HCT116 (cell line): ENCODE measurements at regions not wholly inside any gene's neighbourhood (a gene's known extent, or its start where the extent isn't known, plus 50 kb on each side); places are given as distances from the start of the nearest gene placed in this dataset.

Experiments
- ATAC-seq: fragments of 200-7000 bp; cut with Tn5 transposase; 2 replicates; pipeline ENCODE4 v1.9.1; 2020; ENCODE audit warnings: mild to moderate bottlenecking, moderate library complexity
- BruUV-seq: library from RNA; stranded (reverse); fragments of 400-500 nt; replicated peaks from 2 replicates; lab custom pipeline; 2021; lab: Mats Ljungman, UMichigan
- CTCF ChIA-PET: fragments of 300-600 bp; sonication (Branson Sonifier 250); formaldehyde crosslinking; loops from one replicate; lab custom pipeline; 2021; ENCODE audit warnings: antibody characterized with exemption; lab: Charles Lee
- POLR2A ChIA-PET: fragments of 300-600, 350-600 bp; sonication (Branson Sonifier 250); formaldehyde crosslinking; loops from one replicate; lab custom pipeline; 2021; ENCODE audit warnings: antibody characterized with exemption; lab: Charles Lee
- RAD21 ChIA-PET, 2 experiments: fragments of 300-600 bp; sonication (Branson Sonifier 250); formaldehyde crosslinking; loops; one replicate each; lab custom pipeline; 2023; ENCODE audit warnings: low total read pairs in 2 of 2; ENCODE audit not compliant: uncharacterized antibody in 2 of 2, unreplicated experiment in 2 of 2, low non-redundant PET in 1 of 2; lab: Charles Lee
- DNase-seq: peaks from one replicate; pipeline ENCODE4 v3.0.0-alpha.2; 2010; ENCODE audit warnings: low read depth, low spot score
- H2AFZ ChIP-seq: fragments of 200-600 bp; shearing (Covaris generic), sonication (generic); 2 replicates; pipeline ENCODE4 v1.6.1; 2017; ENCODE audit warnings: low read depth, mixed run types, mixed read lengths, antibody characterized with exemption, low read length; ENCODE audit not compliant: poor library complexity, severe bottlenecking
- H3K27ac ChIP-seq: 2 replicates; pipeline ENCODE4 v1.5.1; 2012; ENCODE audit warnings: low read depth, low read length
- H3K27me3 ChIP-seq: fragments of 200-600 bp; sonication (generic); 2 replicates; pipeline ENCODE4 v1.6.1; 2016; ENCODE audit warnings: mixed run types, low read length, mixed read lengths; ENCODE audit not compliant: insufficient read depth
- H3K36me3 ChIP-seq, 2 experiments: fragments of 200-500 bp in 1 of 2; fragments of 200-600 bp in 1 of 2; sonication (Bioruptor generic) in 1 of 2; sonication (generic) in 1 of 2; 2 replicates each; pipeline versions ENCODE4 v1.5.1 to v1.6.1; 2014 to 2016; ENCODE audit warnings: low read length in 2 of 2, inconsistent platforms in 1 of 2, mixed read lengths in 1 of 2, mixed run types in 1 of 2; ENCODE audit not compliant: insufficient read depth in 2 of 2, control insufficient read depth in 1 of 2
- H3K4me1 ChIP-seq, 2 experiments: fragments of 200-600 bp in 1 of 2; sonication (generic) in 1 of 2; 2 replicates each; pipeline versions ENCODE4 v1.5.1 to v1.6.1; 2012 to 2017; ENCODE audit warnings: low read length in 2 of 2, inconsistent platforms in 1 of 2, mild to moderate bottlenecking in 1 of 2, mixed read lengths in 1 of 2, mixed run types in 1 of 2, moderate library complexity in 1 of 2; ENCODE audit not compliant: insufficient read depth in 2 of 2, control insufficient read depth in 1 of 2
- H3K4me2 ChIP-seq: fragments of 200-600 bp; sonication (generic); 2 replicates; pipeline ENCODE4 v1.6.1; 2017; ENCODE audit warnings: mixed run types, low read length, mixed read lengths
- H3K4me3 ChIP-seq, 2 experiments: fragments of 200-600 bp in 1 of 2; sonication (generic) in 1 of 2; replicated peaks in 1 of 2; 2 replicates each; pipeline ENCODE4 v1.5.1; 2011 to 2016; ENCODE audit warnings: low read length in 2 of 2, control low read depth in 1 of 2, low read depth in 1 of 2, mild to moderate bottlenecking in 1 of 2, mixed read lengths in 1 of 2, mixed run types in 1 of 2
- H3K79me2 ChIP-seq: fragments of 200-600 bp; sonication (generic); 2 replicates; pipeline ENCODE4 v1.6.1; 2017; ENCODE audit warnings: mild to moderate bottlenecking, mixed run types, low read length, moderate library complexity, mixed read lengths; ENCODE audit not compliant: insufficient read depth
- H3K9ac ChIP-seq: fragments of 200-600 bp; sonication (generic); 2 replicates; pipeline ENCODE4 v1.6.1; 2016; ENCODE audit warnings: low read length, mixed read lengths
- H3K9me2 ChIP-seq: fragments of 200-600 bp; sonication (generic), shearing (Covaris generic); 2 replicates; pipeline ENCODE4 v1.6.1; 2017; ENCODE audit warnings: mixed run types, mild to moderate bottlenecking, moderate library complexity; ENCODE audit not compliant: insufficient read depth
- H3K9me3 ChIP-seq, 2 experiments: fragments of 200-500 bp in 1 of 2; fragments of 200-600 bp in 1 of 2; sonication (Bioruptor generic) in 1 of 2; sonication (generic) in 1 of 2; 2 replicates each; pipeline ENCODE4 v1.6.1; 2014 to 2017; ENCODE audit warnings: low read length in 2 of 2, mixed read lengths in 2 of 2, inconsistent platforms in 1 of 2, low read depth in 1 of 2, mild to moderate bottlenecking in 1 of 2, mixed run types in 1 of 2, moderate library complexity in 1 of 2; ENCODE audit not compliant: control insufficient read depth in 1 of 2, insufficient read depth in 1 of 2
- H4K20me1 ChIP-seq: fragments of 200-600 bp; sonication (generic), shearing (Covaris generic); 2 replicates; pipeline ENCODE4 v1.6.1; 2017; ENCODE audit warnings: mixed run types, mild to moderate bottlenecking, moderate library complexity; ENCODE audit not compliant: insufficient read depth
- CBX3 ChIP-seq: IDR thresholded peaks from 2 replicates; pipeline ENCODE4 v1.6.1; 2012; ENCODE audit warnings: low read depth
- EGR1 ChIP-seq: IDR thresholded peaks from 2 replicates; pipeline ENCODE4 v1.6.1; 2012; ENCODE audit warnings: low read depth
- EZH2 ChIP-seq: fragments of 200-600 bp; sonication (generic); IDR thresholded peaks from 2 replicates; pipeline ENCODE4 v1.6.1; 2017; ENCODE audit warnings: antibody characterized with exemption, mixed run types
- EZH2phosphoT487 ChIP-seq: fragments of 200-600 bp; IDR thresholded peaks from 2 replicates; pipeline ENCODE4 v1.6.1; 2018; ENCODE audit warnings: antibody characterized with exemption, borderline replicate concordance
- POLR2A ChIP-seq: IDR thresholded peaks from 2 replicates; pipeline ENCODE4 v1.7.0; 2011; ENCODE audit warnings: borderline replicate concordance; ENCODE audit not compliant: insufficient read depth, insufficient read length; ENCODE audit errors: extremely low read depth
- SIN3A ChIP-seq: IDR thresholded peaks from 2 replicates; pipeline ENCODE4 v1.6.1; 2012; ENCODE audit warnings: low read depth
- SRF ChIP-seq: IDR thresholded peaks from 2 replicates; pipeline ENCODE4 v1.6.1; 2012; ENCODE audit warnings: low read depth
- ZFX ChIP-seq: fragments of 450-650 bp; IDR thresholded peaks from 2 replicates; pipeline ENCODE4 v1.6.1; 2017
- ZNF274 ChIP-seq: fragments of 200-500 bp; sonication (Bioruptor generic); IDR thresholded peaks from 2 replicates; pipeline ENCODE4 v1.6.1; 2014; ENCODE audit warnings: mild to moderate bottlenecking, low read depth, low read length, inconsistent platforms
- intact Hi-C: fragments of 100-400 bp; cut with micrococcal nuclease; formaldehyde crosslinking; loops from 2 replicates; pipeline ENCODE4 v1.10.0; 2022
- TF ChIP-seq, protein P1 (sequence below), 3 experiments: fragments of 200-600 bp in 1 of 3; sonication (generic) in 1 of 3; IDR thresholded peaks in 2 of 3; conservative IDR thresholded peaks in 1 of 3; 2 replicates each; pipeline ENCODE4 v1.5.1; 2012 to 2017; ENCODE audit warnings: low read depth in 2 of 3, low read length in 2 of 3, antibody characterized with exemption in 1 of 3, borderline replicate concordance in 1 of 3, control low read depth in 1 of 3, mild to moderate bottlenecking in 1 of 3, mixed read lengths in 1 of 3, mixed run types in 1 of 3, moderate library complexity in 1 of 3; ENCODE audit not compliant: insufficient read depth in 1 of 3

- DNase-seq (no peak), ATAC-seq (no peak)
- Histone ChIP-seq H3K4me1 (no peaks in the 10 kb centered on the region), H3K4me3 (no peak overlapping the region), H3K9me2 (no peaks in the 10 kb centered on the region), H4K20me1 (no peaks in the 10 kb centered on the region), H3K27me3 (no peaks in the 10 kb centered on the region), H3K27ac (no peak overlapping the region), H2AFZ (no peak overlapping the region), H3K9me3 (peaks cover 0 to 3% of the 10 kb centered on the region in 2 experiments; a peak in 1 of 4 replicates), H3K79me2 (no peaks in the 10 kb centered on the region), H3K9ac (no peak overlapping the region), H3K36me3 (no peaks in the 10 kb centered on the region), H3K4me2 (no peak overlapping the region)
- POLR2A ChIA-PET, result no interaction called here
- TF ChIP-seq, protein P1, sequence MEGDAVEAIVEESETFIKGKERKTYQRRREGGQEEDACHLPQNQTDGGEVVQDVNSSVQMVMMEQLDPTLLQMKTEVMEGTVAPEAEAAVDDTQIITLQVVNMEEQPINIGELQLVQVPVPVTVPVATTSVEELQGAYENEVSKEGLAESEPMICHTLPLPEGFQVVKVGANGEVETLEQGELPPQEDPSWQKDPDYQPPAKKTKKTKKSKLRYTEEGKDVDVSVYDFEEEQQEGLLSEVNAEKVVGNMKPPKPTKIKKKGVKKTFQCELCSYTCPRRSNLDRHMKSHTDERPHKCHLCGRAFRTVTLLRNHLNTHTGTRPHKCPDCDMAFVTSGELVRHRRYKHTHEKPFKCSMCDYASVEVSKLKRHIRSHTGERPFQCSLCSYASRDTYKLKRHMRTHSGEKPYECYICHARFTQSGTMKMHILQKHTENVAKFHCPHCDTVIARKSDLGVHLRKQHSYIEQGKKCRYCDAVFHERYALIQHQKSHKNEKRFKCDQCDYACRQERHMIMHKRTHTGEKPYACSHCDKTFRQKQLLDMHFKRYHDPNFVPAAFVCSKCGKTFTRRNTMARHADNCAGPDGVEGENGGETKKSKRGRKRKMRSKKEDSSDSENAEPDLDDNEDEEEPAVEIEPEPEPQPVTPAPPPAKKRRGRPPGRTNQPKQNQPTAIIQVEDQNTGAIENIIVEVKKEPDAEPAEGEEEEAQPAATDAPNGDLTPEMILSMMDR (IDR thresholded peaks at IDR 0.05 in 2 of 3, conservative IDR thresholded peaks at IDR 0.05 in 1 of 3; ENCODE audit: borderline replicate concordance in 1 of 3, insufficient read depth in 1 of 3, low read depth in 2 of 3, low read length in 2 of 3), result no peak
- TF ChIP-seq SIN3A (no peak), ZFX (no peak)
- RAD21 ChIA-PET, result no interaction called here
- intact Hi-C loops, result no loop called here
- CTCF ChIA-PET, result no interaction called here
- no TSS peak for BruUV-seq
Observed at GRCh38 chr9:13556656-13557055, 277.2 kb upstream of the MPDZ start.

GRCh38 chr9:13555989-13556500 lies 276.6 kb upstream of the MPDZ start:
- DNase-seq, result no peak
- Histone ChIP-seq H3K79me2 (no peaks in the 10 kb centered on the region), H3K9me2 (no peaks in the 10 kb centered on the region), H2AFZ (no peak overlapping the region), H3K36me3 (no peaks in the 10 kb centered on the region), H3K27me3 (no peaks in the 10 kb centered on the region), H3K4me2 (no peak overlapping the region), H3K9ac (no peak overlapping the region), H4K20me1 (no peaks in the 10 kb centered on the region), H3K4me1 (no peaks in the 10 kb centered on the region), H3K4me3 (no peak overlapping the region), H3K9me3 (peaks cover 0 to 3% of the 10 kb centered on the region in 2 experiments; a peak in 1 of 4 replicates), H3K27ac (no peak overlapping the region)
- ATAC-seq, result no peak
- ChIA-PET POLR2A (no interaction called here), RAD21 (no interaction called here), CTCF (no interaction called here)
- BruUV-seq, result no TSS peak
- no peak for TF ChIP-seq CBX3
- TF ChIP-seq ZNF274, result no peak
- TF ChIP-seq POLR2A, result no peak
- TF ChIP-seq SIN3A, result no peak
- no peak for TF ChIP-seq EZH2phosphoT487
- TF ChIP-seq SRF, result no peak
- no peak for TF ChIP-seq EGR1
- no peak for TF ChIP-seq EZH2
- intact Hi-C loops, result no loop called here
